HEK293 (cell line): ENCODE measurements at regions not wholly inside any gene's neighbourhood (a gene's known extent, or its start where the extent isn't known, plus 50 kb on each side); places are given as distances from the start of the nearest gene placed in this dataset.

Experiments
- CTCF ChIA-PET: fragments of 350-600 bp; formaldehyde crosslinking; extraction: SDS; loops from one replicate; lab custom pipeline; 2021; ENCODE audit warnings: antibody characterized with exemption; lab: Yijun Ruan, JAX
- POLR2A ChIA-PET: fragments of 300-600 bp; formaldehyde crosslinking; extraction: SDS; loops from one replicate; lab custom pipeline; 2020; ENCODE audit warnings: antibody characterized with exemption, inconsistent platforms; lab: Yijun Ruan, JAX
- H3K27ac ChIP-seq: fragments of 200-500 bp; sonication (Bioruptor generic); 2 replicates; pipeline ENCODE4 v1.5.1; 2014; ENCODE audit warnings: low read depth, low read length, control low read depth, inconsistent platforms; ENCODE audit errors: extremely low read depth
- H3K36me3 ChIP-seq, 2 experiments: fragments of 200-500 bp in 1 of 2; sonication (Bioruptor generic) in 1 of 2; 1 replicate in 1 of 2; 2 replicates in 1 of 2; pipeline ENCODE4 v1.5.1; 2014 to 2017; ENCODE audit warnings: inconsistent platforms in 2 of 2, low read length in 2 of 2; ENCODE audit not compliant: control insufficient read depth in 2 of 2, insufficient read depth in 1 of 2
- H3K4me1 ChIP-seq: fragments of 200-500 bp; sonication (Bioruptor generic); 2 replicates; pipeline ENCODE4 v1.5.1; 2014; ENCODE audit warnings: mild to moderate bottlenecking, low read length, inconsistent platforms; ENCODE audit not compliant: control insufficient read depth, insufficient read depth
- H3K4me3 ChIP-seq: 2 replicates; pipeline ENCODE4 v1.5.1; 2011; ENCODE audit warnings: low read depth, mild to moderate bottlenecking, control low read depth, low read length, moderate library complexity
- H3K9me3 ChIP-seq: fragments of 200-500 bp; sonication (Bioruptor generic); 2 replicates; pipeline ENCODE4 v1.5.1; 2014; ENCODE audit warnings: low read depth, low read length, inconsistent platforms; ENCODE audit not compliant: control insufficient read depth, insufficient read depth
- BCL11A ChIP-seq: fragments of 450-650 bp; formaldehyde crosslinking; IDR thresholded peaks from 2 replicates; pipeline ENCODE4 v1.5.1; 2016; ENCODE audit warnings: low read depth, missing biosample characterization, missing genetic modification characterization
- KLF1 ChIP-seq: fragments of 450-650 bp; formaldehyde crosslinking; IDR thresholded peaks from 2 replicates; pipeline ENCODE4 v1.5.1; 2016; ENCODE audit warnings: missing biosample characterization, missing genetic modification characterization
- PRDM10 ChIP-seq: fragments of 450-650 bp; formaldehyde crosslinking; IDR thresholded peaks from 2 replicates; pipeline ENCODE4 v1.5.1; 2016; ENCODE audit warnings: missing biosample characterization, missing genetic modification characterization
- TCF7L2 ChIP-seq: IDR thresholded peaks from 2 replicates; pipeline ENCODE4 v1.6.1; 2011; ENCODE audit warnings: low read depth, mild to moderate bottlenecking, inconsistent platforms, low read length, moderate library complexity, borderline replicate concordance
- TSHZ1 ChIP-seq: fragments of 450-650 bp; formaldehyde crosslinking; IDR thresholded peaks from 2 replicates; pipeline ENCODE4 v1.5.1; 2016; ENCODE audit warnings: missing biosample characterization, missing genetic modification characterization, borderline replicate concordance
- YY2 ChIP-seq: fragments of 450-650 bp; formaldehyde crosslinking; IDR thresholded peaks from 2 replicates; pipeline ENCODE4 v1.5.1; 2016; ENCODE audit warnings: missing biosample characterization, missing genetic modification characterization
- ZBTB26 ChIP-seq: fragments of 450-650 bp; formaldehyde crosslinking; optimal IDR thresholded peaks from 2 replicates; pipeline ENCODE3; 2016; ENCODE audit warnings: missing biosample characterization, mild to moderate bottlenecking, missing genetic modification characterization
- ZNF114 ChIP-seq: fragments of 450-650 bp; formaldehyde crosslinking; IDR thresholded peaks from 2 replicates; pipeline ENCODE4 v1.5.0; 2017; ENCODE audit warnings: missing biosample characterization, missing genetic modification characterization
- ZNF2 ChIP-seq: fragments of 450-650 bp; formaldehyde crosslinking; IDR thresholded peaks from 2 replicates; pipeline ENCODE4 v1.5.1; 2016; ENCODE audit warnings: missing biosample characterization, missing genetic modification characterization
- ZNF214 ChIP-seq: fragments of 450-650 bp; formaldehyde crosslinking; IDR thresholded peaks from 2 replicates; pipeline ENCODE4 v1.5.1; 2017; ENCODE audit warnings: missing biosample characterization, mild to moderate bottlenecking, missing genetic modification characterization, borderline replicate concordance
- ZNF423 ChIP-seq: fragments of 450-650 bp; formaldehyde crosslinking; IDR thresholded peaks from 2 replicates; pipeline ENCODE4 v1.5.1; 2016; ENCODE audit warnings: missing biosample characterization, missing genetic modification characterization
- ZNF654 ChIP-seq: fragments of 450-650 bp; formaldehyde crosslinking; IDR thresholded peaks from 2 replicates; pipeline ENCODE4 v1.5.1; 2016; ENCODE audit warnings: low read depth, missing biosample characterization, missing genetic modification characterization
- ZNF792 ChIP-seq: fragments of 450-650 bp; formaldehyde crosslinking; IDR thresholded peaks from 2 replicates; pipeline ENCODE4 v1.5.1; 2016; ENCODE audit warnings: missing biosample characterization, missing genetic modification characterization
- ZSCAN16 ChIP-seq: fragments of 450-650 bp; formaldehyde crosslinking; IDR thresholded peaks from 2 replicates; pipeline ENCODE4 v1.5.1; 2016; ENCODE audit warnings: missing biosample characterization, missing genetic modification characterization
- ZSCAN30 ChIP-seq: fragments of 450-650 bp; IDR thresholded peaks from 2 replicates; pipeline ENCODE4 v1.5.1; 2018; ENCODE audit warnings: missing biosample characterization, mild to moderate bottlenecking, missing genetic modification characterization, moderate library complexity
- TF ChIP-seq, protein P1 (sequence below): fragments of 450-650 bp; formaldehyde crosslinking; IDR thresholded peaks from 2 replicates; pipeline ENCODE4 v1.5.1; 2016; ENCODE audit warnings: missing biosample characterization, missing genetic modification characterization
- TF ChIP-seq, protein P2 (sequence below): fragments of 450-650 bp; formaldehyde crosslinking; IDR thresholded peaks from 2 replicates; pipeline ENCODE4 v1.5.1; 2017; ENCODE audit warnings: missing biosample characterization, missing genetic modification characterization
- TF ChIP-seq, protein P3 (sequence below): fragments of 450-650 bp; formaldehyde crosslinking; IDR thresholded peaks from 2 replicates; pipeline ENCODE4 v1.5.1; 2016; ENCODE audit warnings: missing biosample characterization, missing genetic modification characterization

DNA sequence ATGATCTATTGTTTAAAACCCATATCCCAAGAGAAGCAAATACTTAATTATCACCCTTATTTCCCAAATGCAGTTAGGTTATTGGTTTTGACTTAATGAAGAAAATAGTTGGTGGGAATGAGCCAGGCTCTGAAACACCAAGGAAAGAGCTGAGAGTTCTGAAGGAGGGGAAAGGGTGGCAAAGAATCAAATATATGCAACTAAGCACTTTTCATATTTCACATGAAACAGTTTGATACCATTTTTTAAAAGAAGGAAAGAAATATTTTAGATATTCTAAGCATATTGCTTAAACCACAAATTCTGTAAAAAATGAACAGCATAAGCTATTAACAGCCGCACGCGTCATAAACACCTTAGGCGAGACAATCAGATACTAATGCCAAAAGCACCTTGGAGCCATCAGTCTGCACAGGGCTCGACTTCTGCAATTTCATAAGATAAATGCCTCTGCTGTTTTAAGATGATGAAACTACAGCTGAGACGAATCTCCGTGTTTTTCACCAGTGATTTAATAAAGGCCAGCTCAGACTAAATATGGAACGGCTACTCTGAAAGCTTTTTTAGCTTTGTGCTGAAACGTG, 371.7 kb downstream of the EN1 start:
- TF ChIP-seq KLF1 (tag by site-specific recombination) (no peak), ZNF114 (tag by site-specific recombination) (no peak), ZNF214 (tag by site-specific recombination) (no peak), ZBTB26 (tag by site-specific recombination) (no peak), PRDM10 (tag by site-specific recombination) (no peak), ZSCAN30 (no peak), TCF7L2 (no peak), ZNF2 (no peak), ZNF423 (tag by site-specific recombination) (no peak), ZSCAN16 (tag by site-specific recombination) (no peak)
- TF ChIP-seq, protein P1, sequence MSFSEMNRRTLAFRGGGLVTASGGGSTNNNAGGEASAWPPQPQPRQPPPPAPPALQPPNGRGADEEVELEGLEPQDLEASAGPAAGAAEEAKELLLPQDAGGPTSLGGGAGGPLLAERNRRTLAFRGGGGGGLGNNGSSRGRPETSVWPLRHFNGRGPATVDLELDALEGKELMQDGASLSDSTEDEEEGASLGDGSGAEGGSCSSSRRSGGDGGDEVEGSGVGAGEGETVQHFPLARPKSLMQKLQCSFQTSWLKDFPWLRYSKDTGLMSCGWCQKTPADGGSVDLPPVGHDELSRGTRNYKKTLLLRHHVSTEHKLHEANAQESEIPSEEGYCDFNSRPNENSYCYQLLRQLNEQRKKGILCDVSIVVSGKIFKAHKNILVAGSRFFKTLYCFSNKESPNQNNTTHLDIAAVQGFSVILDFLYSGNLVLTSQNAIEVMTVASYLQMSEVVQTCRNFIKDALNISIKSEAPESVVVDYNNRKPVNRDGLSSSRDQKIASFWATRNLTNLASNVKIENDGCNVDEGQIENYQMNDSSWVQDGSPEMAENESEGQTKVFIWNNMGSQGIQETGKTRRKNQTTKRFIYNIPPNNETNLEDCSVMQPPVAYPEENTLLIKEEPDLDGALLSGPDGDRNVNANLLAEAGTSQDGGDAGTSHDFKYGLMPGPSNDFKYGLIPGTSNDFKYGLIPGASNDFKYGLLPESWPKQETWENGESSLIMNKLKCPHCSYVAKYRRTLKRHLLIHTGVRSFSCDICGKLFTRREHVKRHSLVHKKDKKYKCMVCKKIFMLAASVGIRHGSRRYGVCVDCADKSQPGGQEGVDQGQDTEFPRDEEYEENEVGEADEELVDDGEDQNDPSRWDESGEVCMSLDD (tag by site-specific recombination) = no peak
- TF ChIP-seq, protein P2, sequence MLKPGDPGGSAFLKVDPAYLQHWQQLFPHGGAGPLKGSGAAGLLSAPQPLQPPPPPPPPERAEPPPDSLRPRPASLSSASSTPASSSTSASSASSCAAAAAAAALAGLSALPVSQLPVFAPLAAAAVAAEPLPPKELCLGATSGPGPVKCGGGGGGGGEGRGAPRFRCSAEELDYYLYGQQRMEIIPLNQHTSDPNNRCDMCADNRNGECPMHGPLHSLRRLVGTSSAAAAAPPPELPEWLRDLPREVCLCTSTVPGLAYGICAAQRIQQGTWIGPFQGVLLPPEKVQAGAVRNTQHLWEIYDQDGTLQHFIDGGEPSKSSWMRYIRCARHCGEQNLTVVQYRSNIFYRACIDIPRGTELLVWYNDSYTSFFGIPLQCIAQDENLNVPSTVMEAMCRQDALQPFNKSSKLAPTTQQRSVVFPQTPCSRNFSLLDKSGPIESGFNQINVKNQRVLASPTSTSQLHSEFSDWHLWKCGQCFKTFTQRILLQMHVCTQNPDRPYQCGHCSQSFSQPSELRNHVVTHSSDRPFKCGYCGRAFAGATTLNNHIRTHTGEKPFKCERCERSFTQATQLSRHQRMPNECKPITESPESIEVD = no peak
- TF ChIP-seq, protein P3, sequence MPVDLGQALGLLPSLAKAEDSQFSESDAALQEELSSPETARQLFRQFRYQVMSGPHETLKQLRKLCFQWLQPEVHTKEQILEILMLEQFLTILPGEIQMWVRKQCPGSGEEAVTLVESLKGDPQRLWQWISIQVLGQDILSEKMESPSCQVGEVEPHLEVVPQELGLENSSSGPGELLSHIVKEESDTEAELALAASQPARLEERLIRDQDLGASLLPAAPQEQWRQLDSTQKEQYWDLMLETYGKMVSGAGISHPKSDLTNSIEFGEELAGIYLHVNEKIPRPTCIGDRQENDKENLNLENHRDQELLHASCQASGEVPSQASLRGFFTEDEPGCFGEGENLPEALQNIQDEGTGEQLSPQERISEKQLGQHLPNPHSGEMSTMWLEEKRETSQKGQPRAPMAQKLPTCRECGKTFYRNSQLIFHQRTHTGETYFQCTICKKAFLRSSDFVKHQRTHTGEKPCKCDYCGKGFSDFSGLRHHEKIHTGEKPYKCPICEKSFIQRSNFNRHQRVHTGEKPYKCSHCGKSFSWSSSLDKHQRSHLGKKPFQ (tag by site-specific recombination) = no peak
- CTCF ChIA-PET = no interaction called here

GRCh38 chr2:118474541-118474920, 372.9 kb downstream of the EN1 start:
- H3K4me3 ChIP-seq = no peak overlapping the region
- no peaks in the 10 kb centered on the region for H3K4me1 ChIP-seq
- POLR2A ChIA-PET = no interaction called here
- no peak overlapping the region for H3K27ac ChIP-seq
- no peaks in the 10 kb centered on the region for H3K9me3 ChIP-seq
- CTCF ChIA-PET = no interaction called here
- H3K36me3 ChIP-seq = no peaks in the 10 kb centered on the region
- TF ChIP-seq YY2 (tag by site-specific recombination) = no peak
- TF ChIP-seq ZNF792 (tag by site-specific recombination) = no peak
- TF ChIP-seq ZNF654 (tag by site-specific recombination) = no peak
- no peak for TF ChIP-seq BCL11A (tag by site-specific recombination)
- no peak for TF ChIP-seq ZBTB26 (tag by site-specific recombination)
- TF ChIP-seq TSHZ1 = no peak

More for the DNA sequence above, 371.7 kb downstream of the EN1 start:
- Histone ChIP-seq H3K4me1 (no peaks in the 10 kb centered on the region), H3K4me3 (no peak overlapping the region), H3K36me3 (no peaks in the 10 kb centered on the region), H3K27ac (no peak overlapping the region), H3K9me3 (no peaks in the 10 kb centered on the region)
- POLR2A ChIA-PET = no interaction called here
